ENCODE measurements at regions not wholly inside any gene's neighbourhood (a gene's known extent, or its start where the extent isn't known, plus 50 kb on each side); places are given as distances from the start of the nearest gene placed in this dataset.
"Not testable (repeated sequence)": the region's sequence is repeated elsewhere in the genome, so short reads cannot be mapped to it uniquely, and the experiment has no call there.

GRCh38 chr17:27370776-27371175 lies 76.9 kb downstream of the WSB1 start:
- Mint-ChIP-seq H3K4me1 (ENCODE audit: low read depth) (no peaks in the 10 kb centered on the region), H3K9me3 (peaks cover 21% of the 10 kb centered on the region), H3K27ac (no peak overlapping the region), H3K27me3 (peaks cover 10% of the 10 kb centered on the region), H3K4me3 (no peak overlapping the region), H3K36me3 (ENCODE audit: low read depth) (peaks cover 6% of the 10 kb centered on the region)
- POLR2A ChIA-PET: no interaction called here
- CTCF ChIA-PET: no interaction called here
- DNase-seq (no peak), ATAC-seq (no peak)
- intact Hi-C loops (cut with micrococcal nuclease): no loop called here
- TF ChIP-seq, protein P1, sequence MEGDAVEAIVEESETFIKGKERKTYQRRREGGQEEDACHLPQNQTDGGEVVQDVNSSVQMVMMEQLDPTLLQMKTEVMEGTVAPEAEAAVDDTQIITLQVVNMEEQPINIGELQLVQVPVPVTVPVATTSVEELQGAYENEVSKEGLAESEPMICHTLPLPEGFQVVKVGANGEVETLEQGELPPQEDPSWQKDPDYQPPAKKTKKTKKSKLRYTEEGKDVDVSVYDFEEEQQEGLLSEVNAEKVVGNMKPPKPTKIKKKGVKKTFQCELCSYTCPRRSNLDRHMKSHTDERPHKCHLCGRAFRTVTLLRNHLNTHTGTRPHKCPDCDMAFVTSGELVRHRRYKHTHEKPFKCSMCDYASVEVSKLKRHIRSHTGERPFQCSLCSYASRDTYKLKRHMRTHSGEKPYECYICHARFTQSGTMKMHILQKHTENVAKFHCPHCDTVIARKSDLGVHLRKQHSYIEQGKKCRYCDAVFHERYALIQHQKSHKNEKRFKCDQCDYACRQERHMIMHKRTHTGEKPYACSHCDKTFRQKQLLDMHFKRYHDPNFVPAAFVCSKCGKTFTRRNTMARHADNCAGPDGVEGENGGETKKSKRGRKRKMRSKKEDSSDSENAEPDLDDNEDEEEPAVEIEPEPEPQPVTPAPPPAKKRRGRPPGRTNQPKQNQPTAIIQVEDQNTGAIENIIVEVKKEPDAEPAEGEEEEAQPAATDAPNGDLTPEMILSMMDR (IDR thresholded peaks at IDR 0.05): no peak

DNA sequence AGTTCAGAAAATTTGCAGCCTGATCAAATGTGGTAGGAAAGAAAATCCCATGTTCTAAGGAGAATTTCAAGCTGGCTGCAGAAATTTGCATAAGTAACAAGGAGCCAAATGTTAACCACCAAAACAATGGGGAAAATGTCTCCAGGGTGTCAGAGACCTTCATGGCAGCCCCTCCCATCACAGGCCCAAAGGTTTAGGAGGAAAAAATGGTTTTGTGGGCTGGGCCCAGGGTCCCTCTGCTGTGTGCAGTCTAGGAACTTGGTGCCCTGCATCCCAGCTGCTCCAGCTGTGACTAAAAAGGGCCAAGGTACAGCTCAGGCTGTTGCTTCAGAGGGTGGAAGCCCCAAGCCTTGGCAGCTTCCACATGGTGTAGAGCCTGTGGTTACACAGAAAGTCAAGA lies 79.8 kb downstream of the WSB1 start:
- H3K4me1 Mint-ChIP-seq (ENCODE audit: low read depth); H3K4me3 Mint-ChIP-seq; H3K36me3 Mint-ChIP-seq (ENCODE audit: low read depth); DNase-seq; POLR2A ChIA-PET; ATAC-seq; intact Hi-C loops (cut with micrococcal nuclease); CTCF ChIA-PET; H3K27ac Mint-ChIP-seq: not testable (repeated sequence)
- Mint-ChIP-seq H3K27me3 (peaks cover 14% of the 10 kb centered on the region), H3K9me3 (peaks cover 21% of the 10 kb centered on the region)

- TF ChIP-seq, protein P1 (IDR thresholded peaks at IDR 0.05): no peak
- peaks cover 6% of the 10 kb centered on the region for H3K36me3 Mint-ChIP-seq (ENCODE audit: low read depth)
- intact Hi-C loops (cut with micrococcal nuclease): no loop called here
- no peak for DNase-seq
- no peak for ATAC-seq
- no peak overlapping the region for H3K27ac Mint-ChIP-seq
- no peak overlapping the region for H3K4me3 Mint-ChIP-seq
- H3K27me3 Mint-ChIP-seq: peaks cover 17% of the 10 kb centered on the region
- no peaks in the 10 kb centered on the region for H3K4me1 Mint-ChIP-seq (ENCODE audit: low read depth)
- H3K9me3 Mint-ChIP-seq: peaks cover 14% of the 10 kb centered on the region
- POLR2A ChIA-PET: no interaction called here
- CTCF ChIA-PET: interaction anchor here (0.7 to 2.0 kb wide), 7 partner anchors 11 to 233 kb away, joined by 3 to 8 read pairs (median 3); no protein-coding TSS in a partner anchor
These were observed 79.4 kb upstream of the KSR1 start for GRCh38 chr17:27376637-27377547.

GRCh38 chr17:27378482-27379175 lies 77.6 kb upstream of the KSR1 start:
- intact Hi-C loops (cut with micrococcal nuclease): no loop called here
- H3K27ac Mint-ChIP-seq: no peak overlapping the region
- H3K4me3 Mint-ChIP-seq: no peak overlapping the region
- peaks cover 6% of the 10 kb centered on the region for H3K9me3 Mint-ChIP-seq
- DNase-seq (no peak), ATAC-seq (no peak)
- CTCF ChIA-PET: interaction anchor here (1.0 to 8.2 kb wide), 6 partner anchors 12 to 221 kb away, joined by 3 to 161 read pairs (median 14); no protein-coding TSS in a partner anchor
- peaks cover 12% of the 10 kb centered on the region for H3K27me3 Mint-ChIP-seq
- H3K36me3 Mint-ChIP-seq (ENCODE audit: low read depth): no peaks in the 10 kb centered on the region
- POLR2A ChIA-PET: no interaction called here
- no peaks in the 10 kb centered on the region for H3K4me1 Mint-ChIP-seq (ENCODE audit: low read depth)
- TF ChIP-seq, protein P1 (IDR thresholded peaks at IDR 0.05): no peak

GRCh38 chr17:27379888-27380533 lies 76.2 kb upstream of the KSR1 start:
- Mint-ChIP-seq H3K27ac (no peak overlapping the region), H3K4me3 (no peak overlapping the region), H3K36me3 (ENCODE audit: low read depth) (no peaks in the 10 kb centered on the region), H3K9me3 (no peaks in the 10 kb centered on the region), H3K4me1 (ENCODE audit: low read depth) (no peaks in the 10 kb centered on the region), H3K27me3 (peaks cover 12% of the 10 kb centered on the region)
- ChIA-PET POLR2A (interaction anchor here (0.6 to 1.4 kb wide), 2 partner anchors 25 to 938 kb away, joined by 3 read pairs; no protein-coding TSS in a partner anchor), CTCF (interaction anchor here (0.6 to 8.2 kb wide), 37 partner anchors 8 to 390 kb away, joined by 3 to 161 read pairs (median 4); no protein-coding TSS in a partner anchor)
- intact Hi-C loops (cut with micrococcal nuclease): loop anchor here (5.0 kb wide), 1 partner anchor 217 kb away; no protein-coding TSS in a partner anchor
- no peak for DNase-seq
- TF ChIP-seq, protein P1 (IDR thresholded peaks at IDR 0.05): no peak
- no peak for ATAC-seq

Measured in activated CD8-positive, alpha-beta T cell treated with anti-CD3 and anti-CD28 coated beads for 36 hours (primary cell).